B cell (primary cell): ENCODE measurements at regions not wholly inside any gene's neighbourhood (a gene's known extent, or its start where the extent isn't known, plus 50 kb on each side); places are given as distances from the start of the nearest gene placed in this dataset.

Experiments
- ATAC-seq: fragments of 200-7000 bp; cut with Tn5 transposase; one replicate; pipeline ENCODE4 v1.10.0; 2021; ENCODE audit warnings: low read depth, mild to moderate bottlenecking, moderate number of reproducible peaks, moderate library complexity
- CTCF ChIA-PET: fragments of 350-600 bp; sonication (Branson Sonifier 250); formaldehyde crosslinking; loops from one replicate; lab custom pipeline; 2021; ENCODE audit warnings: antibody characterized with exemption, inconsistent platforms; lab: Charles Lee
- POLR2A ChIA-PET: fragments of 350-600 bp; sonication (Branson Sonifier 250); formaldehyde crosslinking; loops from one replicate; lab custom pipeline; 2021; ENCODE audit warnings: antibody characterized with exemption; lab: Charles Lee
- DNase-seq: peaks from one replicate; pipeline ENCODE4 v3.0.0; 2013
- H2AFZ ChIP-seq: 2 replicates; pipeline ENCODE4 v1.6.1; 2012; ENCODE audit warnings: mild to moderate bottlenecking, low read depth, low read length; ENCODE audit not compliant: insufficient read depth, poor library complexity, severe bottlenecking
- H3K27ac ChIP-seq, 2 donors: 1 replicate in 1 of 2; 2 replicates in 1 of 2; pipeline ENCODE4 v1.5.1; 2012 to 2013; ENCODE audit warnings: low read length in 2 of 2, mild to moderate bottlenecking in 2 of 2, moderate library complexity in 1 of 2
- H3K27me3 ChIP-seq, 4 experiments: fragments of 200-600 bp in 1 of 4; sonication (generic) in 1 of 4; replicated peaks in 1 of 4; 1 replicate in 2 of 4; 2 replicates in 2 of 4; pipeline versions ENCODE4 v1.6.1 to v1.7.0; 2013 to 2016; ENCODE audit warnings: low read length in 3 of 4, mild to moderate bottlenecking in 2 of 4, mixed read lengths in 1 of 4, moderate library complexity in 1 of 4; ENCODE audit not compliant: insufficient read depth in 4 of 4, control insufficient read depth in 3 of 4; ENCODE audit errors: control extremely low read depth in 1 of 4
- H3K36me3 ChIP-seq, 2 experiments: replicated peaks in 1 of 2; 1 replicate in 1 of 2; 2 replicates in 1 of 2; pipeline versions ENCODE4 v1.6.1 to v1.7.1; 2013; ENCODE audit warnings: low read length in 1 of 2; ENCODE audit not compliant: insufficient read depth in 2 of 2, control insufficient read depth in 1 of 2; ENCODE audit errors: control extremely low read depth in 1 of 2, extremely low read depth in 1 of 2
- H3K4me1 ChIP-seq, 2 donors: fragments of 200-600 bp in 1 of 2; sonication (generic) in 1 of 2; 1 replicate in 1 of 2; 2 replicates in 1 of 2; pipeline versions ENCODE4 v1.5.1 to v1.6.1; 2013 to 2017; ENCODE audit warnings: low read length in 2 of 2; ENCODE audit not compliant: control insufficient read depth in 2 of 2, insufficient read depth in 2 of 2
- H3K4me2 ChIP-seq: replicated peaks from 2 replicates; pipeline ENCODE3; 2012; ENCODE audit warnings: mild to moderate bottlenecking, low read depth, low read length; ENCODE audit not compliant: poor library complexity, severe bottlenecking
- H3K4me3 ChIP-seq, 5 experiments: fragments of 200-600 bp in 1 of 5; sonication (generic) in 1 of 5; 1 replicate in 3 of 5; 2 replicates in 2 of 5; pipeline versions ENCODE4 v1.5.1 to v1.7.0; 2011 to 2016; ENCODE audit warnings: low read length in 4 of 5, mild to moderate bottlenecking in 4 of 5, low read depth in 2 of 5, control low read depth in 1 of 5, moderate library complexity in 1 of 5; ENCODE audit not compliant: insufficient read depth in 1 of 5; ENCODE audit errors: control extremely low read depth in 1 of 5, extremely low read depth in 1 of 5
- H3K79me2 ChIP-seq: fragments of 200-600 bp; sonication (generic); one replicate; pipeline ENCODE4 v1.6.0; 2016; ENCODE audit warnings: low read length; ENCODE audit not compliant: control insufficient read depth, insufficient read depth
- H3K9ac ChIP-seq: fragments of 200-600 bp; sonication (generic); 2 replicates; pipeline ENCODE4 v1.6.1; 2017; ENCODE audit warnings: mild to moderate bottlenecking, low read length, moderate library complexity
- H3K9me3 ChIP-seq, 3 donors: one replicate each; pipeline versions ENCODE4 v1.6.1 to v1.7.1; 2013; ENCODE audit warnings: low read length in 2 of 3; ENCODE audit not compliant: control insufficient read depth in 2 of 3, insufficient read depth in 1 of 3; ENCODE audit errors: control extremely low read depth in 1 of 3
- H4K20me1 ChIP-seq: 2 replicates; pipeline ENCODE4 v1.6.0; 2012; ENCODE audit warnings: mild to moderate bottlenecking, low read length; ENCODE audit not compliant: insufficient read depth, control insufficient read depth, poor library complexity, severe bottlenecking
- H3K27ac Mint-ChIP-seq: one replicate; pipeline ENCODE4 v1.8.0; 2021; ENCODE audit warnings: mixed read lengths
- H3K27me3 Mint-ChIP-seq: one replicate; pipeline ENCODE4 v1.8.0; 2021; ENCODE audit warnings: mixed read lengths
- H3K4me1 Mint-ChIP-seq: one replicate; pipeline ENCODE4 v1.8.0; 2021; ENCODE audit warnings: mixed read lengths
- H3K4me3 Mint-ChIP-seq: one replicate; pipeline ENCODE4 v1.8.0; 2021; ENCODE audit warnings: mixed read lengths
- H3K9me3 Mint-ChIP-seq: one replicate; pipeline ENCODE4 v1.8.0; 2022; ENCODE audit warnings: mixed read lengths; ENCODE audit not compliant: insufficient read depth
- CTCF ChIP-seq: fragments of 200-600 bp; IDR thresholded peaks from one replicate; pipeline ENCODE4 v1.8.0; 2022; ENCODE audit warnings: antibody characterized with exemption, mild to moderate bottlenecking
- EZH2 ChIP-seq: IDR thresholded peaks from 2 replicates; pipeline ENCODE4 v1.6.1; 2012; ENCODE audit warnings: borderline replicate concordance, low read depth, mild to moderate bottlenecking, moderate library complexity, low read length; ENCODE audit not compliant: insufficient read depth, poor library complexity, severe bottlenecking
- WGBS: methylation state at CpG from one replicate; pipeline ENCODE4 v1.1.5; 2013; ENCODE audit warnings: missing lambda C conversion rate; ENCODE audit not compliant: insufficient coverage; 5-methylcytosine and 5-hydroxymethylcytosine counted together
- intact Hi-C: fragments of 100-400 bp; cut with micrococcal nuclease; formaldehyde crosslinking; loops from one replicate; pipeline ENCODE4 v1.10.0; 2022

DNA sequence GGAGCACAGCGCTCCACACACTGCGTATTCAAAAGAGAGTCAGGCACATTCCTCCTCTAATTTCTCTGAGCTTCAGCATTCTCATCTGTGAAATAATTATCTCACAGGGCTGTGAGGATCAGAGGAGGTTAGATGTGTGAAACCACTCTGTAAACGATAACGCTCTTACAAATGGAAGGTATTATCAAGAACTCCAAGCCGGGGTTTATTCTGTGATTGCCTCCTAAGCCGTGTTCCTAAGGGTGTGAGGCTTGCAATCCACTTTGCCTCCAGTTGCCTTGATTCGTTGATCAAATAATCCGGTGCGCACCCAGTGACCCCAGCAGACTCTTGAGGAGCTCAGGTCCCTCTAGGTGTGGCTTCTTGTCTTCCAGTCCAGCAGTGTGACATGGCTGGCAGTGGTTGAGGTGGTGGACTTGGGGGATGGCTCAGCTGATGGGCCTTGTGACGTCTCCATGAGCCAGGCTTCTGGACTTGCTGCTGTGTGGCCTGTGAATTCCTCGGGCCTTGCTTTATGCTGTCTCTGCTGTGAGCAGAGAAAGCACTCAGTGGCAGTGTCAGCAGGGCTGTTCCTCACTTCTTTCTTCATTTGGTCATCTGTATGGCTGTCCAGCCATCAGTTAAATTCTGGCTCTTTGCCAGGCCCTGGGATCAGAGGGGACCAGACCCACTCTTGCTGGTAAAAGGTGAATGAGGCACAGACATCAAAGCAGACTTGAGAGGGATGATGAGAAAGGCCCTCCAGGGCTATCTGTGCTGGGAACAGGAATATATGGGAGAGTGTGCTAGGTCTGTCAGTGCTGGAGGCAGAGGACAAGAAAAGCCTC is 71.0 kb downstream of the SLC25A47 start:
- ATAC-seq: no peak
- WGBS: 100% methylated on average over 9 of the region's 11 CpGs

More for the DNA sequence above, 71.0 kb downstream of the SLC25A47 start:
- POLR2A ChIA-PET: no interaction called here
- Histone ChIP-seq H4K20me1 (no peaks in the 10 kb centered on the region), H3K9me3 (no peaks in the 10 kb centered on the region), H3K4me2 (no peak overlapping the region), H3K4me1 (no peaks in the 10 kb centered on the region), H2AFZ (no peak overlapping the region), H3K27ac (no peak overlapping the region), H3K36me3 (peaks cover 0 to 1% of the 10 kb centered on the region in 2 experiments), H3K79me2 (peaks cover 12% of the 10 kb centered on the region), H3K4me3 (no peak overlapping the region), H3K27me3 (no peaks in the 10 kb centered on the region), H3K9ac (no peak overlapping the region)
- intact Hi-C loops: no loop called here
- CTCF ChIA-PET: no interaction called here
- TF ChIP-seq CTCF (no peak), EZH2 (no peak)
- no peak overlapping the region for H3K4me3 Mint-ChIP-seq
- H3K27me3 Mint-ChIP-seq: no peaks in the 10 kb centered on the region
- H3K9me3 Mint-ChIP-seq: no peaks in the 10 kb centered on the region
- H3K4me1 Mint-ChIP-seq: no peaks in the 10 kb centered on the region
- H3K27ac Mint-ChIP-seq: no peak overlapping the region
- no peak for DNase-seq
